Naive thymus-derived CD4-positive, alpha-beta T cell (primary cell): ENCODE measurements at regions not wholly inside any gene's neighbourhood (a gene's known extent, or its start where the extent isn't known, plus 50 kb on each side); places are given as distances from the start of the nearest gene placed in this dataset.
"Not testable (repeated sequence)": the region's sequence is repeated elsewhere in the genome, so short reads cannot be mapped to it uniquely, and the experiment has no call there.

ENCODE experiments used
- ATAC-seq: fragments of 150-1000 bp; cut with Tn5 transposase; 2 replicates; pipeline ENCODE4 v1.10.0; 2021; ENCODE audit warnings: mild to moderate bottlenecking, moderate library complexity
- CTCF ChIA-PET: fragments of 350-600 bp; sonication (Branson Sonifier 250); formaldehyde crosslinking; loops from one replicate; lab custom pipeline; 2021; ENCODE audit warnings: antibody characterized with exemption; lab: Charles Lee
- POLR2A ChIA-PET: fragments of 350-600 bp; sonication (Branson Sonifier 250); formaldehyde crosslinking; loops from one replicate; lab custom pipeline; 2021; ENCODE audit warnings: antibody characterized with exemption, inconsistent platforms; lab: Charles Lee
- DNase-seq, 9 donors: peaks; one replicate each; pipeline versions ENCODE4 v3.0.0 to v3.0.0-alpha.2; 2020 to 2022; ENCODE audit warnings: mixed read lengths in 1 of 9
- H3K27ac ChIP-seq: one replicate; pipeline ENCODE4 v1.7.0; 2013; ENCODE audit warnings: mild to moderate bottlenecking, low read depth, low read length, moderate library complexity
- H3K27me3 ChIP-seq, 2 donors: one replicate each; pipeline ENCODE4 v1.7.0; 2013; ENCODE audit warnings: low read length in 2 of 2, mild to moderate bottlenecking in 2 of 2, moderate library complexity in 2 of 2; ENCODE audit not compliant: control insufficient read depth in 2 of 2, insufficient read depth in 2 of 2
- H3K36me3 ChIP-seq, 3 experiments: 1 replicate in 2 of 3; 2 replicates in 1 of 3; pipeline ENCODE4 v1.7.0; 2013; ENCODE audit warnings: low read length in 3 of 3, mild to moderate bottlenecking in 3 of 3, moderate library complexity in 1 of 3; ENCODE audit not compliant: insufficient read depth in 3 of 3, control insufficient read depth in 2 of 3
- H3K4me1 ChIP-seq, 2 donors: one replicate each; pipeline ENCODE4 v1.7.0; 2013; ENCODE audit warnings: low read length in 2 of 2, mild to moderate bottlenecking in 2 of 2, moderate library complexity in 1 of 2; ENCODE audit not compliant: control insufficient read depth in 2 of 2, insufficient read depth in 2 of 2
- H3K4me3 ChIP-seq: 2 replicates; pipeline ENCODE4 v1.7.0; 2013; ENCODE audit warnings: mild to moderate bottlenecking, low read length
- H3K9me3 ChIP-seq, 3 experiments: 1 replicate in 2 of 3; 2 replicates in 1 of 3; pipeline ENCODE4 v1.7.0; 2013; ENCODE audit warnings: low read length in 3 of 3; ENCODE audit not compliant: control insufficient read depth in 2 of 3
- H3K27ac Mint-ChIP-seq, 9 donors: one replicate each; pipeline ENCODE4 v1.8.0; 2020 to 2022; ENCODE audit warnings: mixed read lengths in 9 of 9, mild to moderate bottlenecking in 8 of 9, moderate library complexity in 5 of 9, inconsistent platforms in 2 of 9
- H3K27me3 Mint-ChIP-seq, 5 donors: one replicate each; pipeline ENCODE4 v1.8.0; 2021 to 2022; ENCODE audit warnings: mixed read lengths in 5 of 5, mild to moderate bottlenecking in 1 of 5
- H3K36me3 Mint-ChIP-seq, 5 donors: one replicate each; pipeline ENCODE4 v1.8.0; 2020 to 2022; ENCODE audit warnings: mixed read lengths in 5 of 5, mild to moderate bottlenecking in 3 of 5, inconsistent platforms in 1 of 5
- H3K4me1 Mint-ChIP-seq, 7 donors: one replicate each; pipeline ENCODE4 v1.8.0; 2020 to 2022; ENCODE audit warnings: mixed read lengths in 7 of 7, mild to moderate bottlenecking in 3 of 7, inconsistent platforms in 1 of 7
- H3K4me3 Mint-ChIP-seq, 10 donors: one replicate each; pipeline ENCODE4 v1.8.0; 2020 to 2022; ENCODE audit warnings: mild to moderate bottlenecking in 10 of 10, mixed read lengths in 10 of 10, moderate library complexity in 6 of 10, inconsistent platforms in 2 of 10
- H3K9me3 Mint-ChIP-seq, 11 donors: one replicate each; pipeline ENCODE4 v1.8.0; 2020 to 2022; ENCODE audit warnings: mixed read lengths in 11 of 11, mild to moderate bottlenecking in 4 of 11, inconsistent platforms in 1 of 11, moderate library complexity in 1 of 11
- intact Hi-C, 2 donors: fragments of 100-400 bp; cut with micrococcal nuclease; formaldehyde crosslinking; loops; one replicate each; pipeline ENCODE4 v1.15.1; 2023

GRCh38 chr4:72864898-72865297 lies 204.6 kb downstream of the COX18 start:
- H3K4me1 ChIP-seq = no peaks in the 10 kb centered on the region
- ChIA-PET POLR2A (no interaction called here), CTCF (no interaction called here)
- H3K9me3 ChIP-seq = peaks cover 0 to 4% (median 0%) of the 10 kb centered on the region in 3 experiments
- H3K27ac ChIP-seq = no peak overlapping the region
- Mint-ChIP-seq H3K4me1 (peaks cover 0 to 1% (median 0%) of the 10 kb centered on the region in 7 donors), H3K36me3 (peaks cover 0 to 4% (median 0%) of the 10 kb centered on the region in 5 donors), H3K27ac (no peak overlapping the region), H3K4me3 (no peak overlapping the region), H3K9me3 (peaks cover 0 to 30% (median 7%) of the 10 kb centered on the region in 11 donors), H3K27me3 (peaks cover 0 to 12% (median 4%) of the 10 kb centered on the region in 5 donors)
- H3K36me3 ChIP-seq = no peaks in the 10 kb centered on the region
- no peaks in the 10 kb centered on the region for H3K27me3 ChIP-seq
- no peak overlapping the region for H3K4me3 ChIP-seq
- DNase-seq (no peak), ATAC-seq (no peak)
- intact Hi-C loops = no loop called here

DNA sequence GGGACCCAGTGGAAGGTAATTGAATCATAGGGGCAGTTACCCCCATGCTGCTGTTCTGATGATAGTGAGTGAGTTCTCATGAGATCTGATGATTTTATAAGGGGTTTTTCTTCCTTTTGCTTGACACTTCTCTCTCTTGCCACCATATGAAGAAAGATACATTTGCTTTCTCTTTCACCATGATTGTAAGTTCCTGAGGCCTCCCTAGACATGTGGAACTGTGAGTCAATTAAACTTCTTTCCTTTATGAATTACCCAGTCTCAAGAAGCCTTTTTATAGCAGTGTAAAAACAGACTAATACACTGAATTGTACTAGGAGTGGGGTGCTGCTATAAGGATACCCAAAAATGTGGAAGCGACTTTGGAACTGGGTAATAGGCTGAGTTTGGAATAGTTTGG lies 205.2 kb downstream of the COX18 start:
- peaks cover 0 to 30% (median 6%) of the 10 kb centered on the region in 11 donors for H3K9me3 Mint-ChIP-seq
- intact Hi-C loops, POLR2A ChIA-PET, H3K4me1 ChIP-seq, H3K4me1 Mint-ChIP-seq, H3K4me3 ChIP-seq, DNase-seq, H3K27ac ChIP-seq, H3K36me3 Mint-ChIP-seq, CTCF ChIA-PET, H3K9me3 ChIP-seq, H3K4me3 Mint-ChIP-seq, H3K27me3 ChIP-seq, ATAC-seq, H3K36me3 ChIP-seq: not testable (repeated sequence)
- H3K27me3 Mint-ChIP-seq = peaks cover 0 to 12% (median 4%) of the 10 kb centered on the region in 5 donors
- peak overlapping the region in 1 of 9 donors; percentile 29 for H3K27ac Mint-ChIP-seq

- Mint-ChIP-seq H3K27ac (no peak overlapping the region), H3K36me3 (no peaks in the 10 kb centered on the region), H3K4me1 (no peaks in the 10 kb centered on the region), H3K9me3 (peaks cover 0 to 9% (median 2%) of the 10 kb centered on the region in 11 donors), H3K27me3 (peaks cover 0 to 14% (median 3%) of the 10 kb centered on the region in 5 donors), H3K4me3 (no peak overlapping the region)
- no peak for DNase-seq
- no peak overlapping the region for H3K4me3 ChIP-seq
- POLR2A ChIA-PET = no interaction called here
- intact Hi-C loops = no loop called here
- no peaks in the 10 kb centered on the region for H3K27me3 ChIP-seq
- H3K36me3 ChIP-seq = no peaks in the 10 kb centered on the region
- ATAC-seq = no peak
- CTCF ChIA-PET = interaction anchor here (0.6 kb wide), 1 partner anchor 18 kb away, joined by 4 read pairs; no protein-coding TSS in a partner anchor
- H3K4me1 ChIP-seq = no peaks in the 10 kb centered on the region
- no peaks in the 10 kb centered on the region for H3K9me3 ChIP-seq
- no peak overlapping the region for H3K27ac ChIP-seq
Observed at GRCh38 chr4:72860766-72861165, 208.8 kb downstream of the COX18 start.

DNA sequence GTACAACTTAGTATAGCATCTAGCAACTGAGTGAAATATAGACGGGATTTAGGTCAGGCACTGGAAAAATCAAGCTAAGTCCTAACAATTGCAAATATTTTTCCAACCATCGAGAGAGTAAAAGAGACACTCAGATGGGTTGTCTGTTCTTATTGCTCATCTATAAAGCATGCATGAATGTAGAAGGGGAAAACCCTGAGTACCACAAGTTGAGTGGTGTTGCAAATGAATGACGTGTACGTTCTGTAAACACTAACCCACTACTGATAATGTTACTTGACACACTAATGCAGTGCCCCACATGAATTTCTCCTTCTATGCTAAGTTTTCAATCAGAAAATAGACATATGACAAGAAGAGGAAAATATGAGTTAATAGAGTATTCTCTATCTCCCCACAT lies 211.2 kb downstream of the COX18 start:
- H3K4me1 ChIP-seq = no peaks in the 10 kb centered on the region
- H3K27me3 ChIP-seq = no peaks in the 10 kb centered on the region
- H3K27ac ChIP-seq = no peak overlapping the region
- ATAC-seq (no peak), DNase-seq (no peak)
- no peaks in the 10 kb centered on the region for H3K9me3 ChIP-seq
- H3K9me3 Mint-ChIP-seq = peaks cover 0 to 4% (median 2%) of the 10 kb centered on the region in 11 donors
- ChIA-PET POLR2A (no interaction called here), CTCF (no interaction called here)
- H3K36me3 Mint-ChIP-seq = no peaks in the 10 kb centered on the region
- no peak overlapping the region for H3K4me3 ChIP-seq
- H3K27ac Mint-ChIP-seq = no peak overlapping the region
- intact Hi-C loops = no loop called here
- no peaks in the 10 kb centered on the region for H3K4me1 Mint-ChIP-seq
- H3K27me3 Mint-ChIP-seq = peaks cover 0 to 9% (median 3%) of the 10 kb centered on the region in 5 donors
- no peaks in the 10 kb centered on the region for H3K36me3 ChIP-seq
- H3K4me3 Mint-ChIP-seq = no peak overlapping the region

DNA sequence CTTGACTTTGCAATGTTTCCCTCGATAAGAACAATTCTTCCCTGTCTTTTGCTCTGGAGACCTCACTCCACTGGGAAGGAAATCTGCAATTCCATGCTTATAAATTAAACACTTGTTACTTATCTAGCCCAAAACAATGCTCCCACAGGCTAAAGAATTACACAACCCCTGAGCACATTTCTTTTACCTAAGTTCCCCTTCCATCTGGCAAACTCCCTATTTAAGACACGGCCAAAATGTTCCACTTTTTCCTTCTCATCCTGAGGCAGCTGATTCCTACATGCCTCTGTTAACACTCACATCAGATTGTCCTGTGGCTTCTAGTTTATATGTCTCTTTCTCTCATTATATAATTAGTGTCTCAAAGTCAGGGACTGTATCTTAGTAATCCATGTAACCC lies 211.7 kb downstream of the COX18 start:
- no peak overlapping the region for H3K4me3 Mint-ChIP-seq
- Histone ChIP-seq H3K4me3 (no peak overlapping the region), H3K9me3 (no peaks in the 10 kb centered on the region), H3K36me3 (no peaks in the 10 kb centered on the region), H3K27me3 (no peaks in the 10 kb centered on the region), H3K4me1 (no peaks in the 10 kb centered on the region), H3K27ac (no peak overlapping the region)
- peaks cover 0 to 12% (median 3%) of the 10 kb centered on the region in 5 donors for H3K27me3 Mint-ChIP-seq
- POLR2A ChIA-PET = no interaction called here
- ATAC-seq = no peak
- no peaks in the 10 kb centered on the region for H3K36me3 Mint-ChIP-seq
- no peak overlapping the region for H3K27ac Mint-ChIP-seq
- CTCF ChIA-PET = no interaction called here
- peaks cover 0 to 4% (median 0%) of the 10 kb centered on the region in 11 donors for H3K9me3 Mint-ChIP-seq
- H3K4me1 Mint-ChIP-seq = no peaks in the 10 kb centered on the region
- no peak for DNase-seq
- intact Hi-C loops = no loop called here

DNA sequence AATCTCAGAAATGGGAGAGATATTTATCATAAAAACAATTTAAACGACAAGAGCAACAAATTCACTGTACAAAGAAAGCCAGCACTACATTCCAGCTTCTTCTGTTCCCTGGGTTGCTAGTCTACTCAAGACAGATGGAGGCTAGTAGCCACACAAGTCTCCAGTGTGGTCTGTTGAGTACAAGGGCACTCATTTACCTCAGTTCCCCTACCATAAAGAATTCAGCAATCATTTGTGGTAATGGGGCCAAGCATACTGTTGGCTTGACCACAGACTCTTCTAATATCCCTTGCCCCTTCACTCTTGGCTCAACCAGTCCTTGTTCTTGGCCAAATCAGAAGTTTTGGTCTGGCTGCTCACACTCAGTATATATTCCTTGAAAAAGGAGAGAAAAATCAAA lies 212.3 kb downstream of the COX18 start:
- intact Hi-C loops = no loop called here
- no peaks in the 10 kb centered on the region for H3K4me1 ChIP-seq
- Mint-ChIP-seq H3K9me3 (peaks cover 0 to 5% (median 2%) of the 10 kb centered on the region in 11 donors), H3K27ac (no peak overlapping the region), H3K4me1 (no peaks in the 10 kb centered on the region), H3K27me3 (peaks cover 0 to 12% (median 3%) of the 10 kb centered on the region in 5 donors), H3K4me3 (no peak overlapping the region), H3K36me3 (no peaks in the 10 kb centered on the region)
- DNase-seq (no peak), ATAC-seq (no peak)
- CTCF ChIA-PET = no interaction called here
- no peaks in the 10 kb centered on the region for H3K36me3 ChIP-seq
- H3K27me3 ChIP-seq = no peaks in the 10 kb centered on the region
- H3K27ac ChIP-seq = no peak overlapping the region
- H3K4me3 ChIP-seq = no peak overlapping the region
- no peaks in the 10 kb centered on the region for H3K9me3 ChIP-seq
- POLR2A ChIA-PET = no interaction called here

DNA sequence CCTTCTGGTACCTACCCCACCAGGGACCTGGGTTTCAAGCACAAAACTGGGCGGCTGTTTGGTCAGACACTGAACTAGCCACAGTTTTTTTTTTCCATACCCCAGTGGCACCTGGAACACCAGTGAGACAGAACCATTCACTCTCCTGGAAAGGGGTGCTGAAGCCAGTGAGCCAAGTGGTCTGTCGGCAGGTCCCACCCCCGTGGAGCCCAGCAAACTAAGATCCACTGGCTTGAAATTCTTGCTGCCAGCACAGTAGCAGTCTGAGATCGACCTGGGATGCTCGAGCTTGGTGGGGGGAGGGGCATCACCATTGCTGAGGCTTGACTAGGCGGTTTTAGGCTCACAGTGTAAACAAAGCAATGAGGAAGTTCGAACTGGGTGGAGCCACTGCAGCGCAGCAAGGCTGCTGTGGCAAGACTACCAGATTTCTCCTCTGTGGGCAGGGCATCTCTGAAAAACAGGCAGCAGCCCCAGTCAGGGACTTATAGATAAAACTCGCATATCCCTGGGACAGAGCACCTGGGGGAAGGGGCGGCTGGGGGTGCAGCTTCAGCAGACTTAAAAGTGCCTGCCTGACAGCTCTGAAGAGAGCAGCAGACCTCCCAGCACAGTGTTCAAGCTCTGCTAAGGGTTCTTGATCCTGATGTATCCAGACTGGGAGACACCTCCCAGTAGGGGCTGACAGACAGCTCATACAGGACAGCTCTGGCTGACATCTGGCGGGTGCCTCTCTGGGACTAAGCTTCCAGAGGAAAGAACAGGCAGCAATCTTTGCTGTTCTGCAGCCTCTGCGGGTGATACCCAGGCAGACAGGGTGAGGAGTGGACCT lies 223.0 kb downstream of the COX18 start:
- ChIA-PET POLR2A (no interaction called here), CTCF (no interaction called here)
- no peaks in the 10 kb centered on the region for H3K36me3 ChIP-seq
- H3K27ac ChIP-seq = no peak overlapping the region
- Mint-ChIP-seq H3K27me3 (peaks cover 0 to 27% (median 9%) of the 10 kb centered on the region in 5 donors), H3K9me3 (peaks cover 0 to 35% (median 5%) of the 10 kb centered on the region in 11 donors), H3K4me3 (no peak overlapping the region), H3K36me3 (peaks cover 0 to 4% (median 0%) of the 10 kb centered on the region in 5 donors), H3K27ac (no peak overlapping the region), H3K4me1 (no peaks in the 10 kb centered on the region)
- H3K27me3 ChIP-seq = no peaks in the 10 kb centered on the region
- no peaks in the 10 kb centered on the region for H3K9me3 ChIP-seq
- ATAC-seq (no peak), DNase-seq (no peak)
- H3K4me3 ChIP-seq = no peak overlapping the region
- intact Hi-C loops = no loop called here
- H3K4me1 ChIP-seq = no peaks in the 10 kb centered on the region
